ENCODE measurements at regions not wholly inside any gene's neighbourhood (a gene's known extent, or its start where the extent isn't known, plus 50 kb on each side); places are given as distances from the start of the nearest gene placed in this dataset.

DNA sequence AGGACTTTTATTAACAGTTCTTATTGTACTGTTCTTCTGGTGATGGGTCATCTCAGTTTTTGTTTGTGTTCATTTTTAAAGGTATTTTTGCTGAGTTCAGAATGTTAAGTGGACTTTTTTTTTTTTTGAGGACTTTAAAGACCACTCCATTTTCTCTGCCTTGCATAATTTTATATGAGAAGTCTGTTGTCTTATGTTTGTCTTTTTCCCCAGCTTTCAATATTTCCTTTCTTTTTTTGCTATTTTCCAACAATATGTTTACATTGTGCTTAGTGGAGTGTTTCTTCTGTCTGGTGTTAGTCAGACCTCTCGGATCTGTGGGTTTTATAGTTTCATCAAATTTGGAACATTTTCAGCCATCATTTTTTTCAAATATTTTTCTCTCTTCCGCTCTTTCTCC, 290.0 kb upstream of the TNRC6C start:
- DNase-seq: no peak

DNA sequence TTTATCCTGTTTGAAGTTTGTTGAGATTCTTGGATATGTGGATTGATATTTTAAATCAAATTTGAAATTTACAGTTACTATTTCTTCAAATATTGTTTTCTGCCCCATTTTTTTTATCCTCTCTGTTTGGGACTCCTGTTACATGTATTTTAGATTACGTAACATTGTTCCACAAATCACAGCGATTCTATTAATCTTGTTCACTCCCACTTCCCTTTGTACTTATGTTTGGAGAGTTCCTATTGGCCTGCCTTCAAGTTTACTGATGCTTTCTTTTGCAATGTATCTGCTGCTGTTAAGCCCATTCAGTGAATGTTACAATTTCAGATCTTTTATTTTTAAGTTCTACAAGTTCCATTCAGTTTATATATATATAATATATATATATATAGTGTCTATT, 288.3 kb upstream of the TNRC6C start:
- DNase-seq: no peak

DNA sequence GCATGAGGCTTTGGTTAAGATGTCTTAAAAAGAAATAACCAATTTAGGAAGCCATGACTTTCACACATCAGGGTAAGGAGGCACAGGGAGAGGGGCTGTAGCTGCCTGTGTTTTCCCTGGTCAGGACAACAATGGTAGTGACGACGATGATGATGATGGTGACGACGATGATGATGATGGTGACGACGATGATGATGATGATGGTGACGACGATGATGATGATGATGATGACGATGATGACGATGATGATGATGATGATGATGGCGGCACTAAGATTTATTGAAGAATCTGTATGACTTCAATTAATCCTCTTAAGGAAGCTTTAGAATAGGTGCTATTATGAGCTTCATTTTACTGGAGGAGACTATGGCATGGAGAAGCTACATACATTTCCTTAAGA, 284.1 kb upstream of the TNRC6C start:
- DNase-seq: no peak

DNA sequence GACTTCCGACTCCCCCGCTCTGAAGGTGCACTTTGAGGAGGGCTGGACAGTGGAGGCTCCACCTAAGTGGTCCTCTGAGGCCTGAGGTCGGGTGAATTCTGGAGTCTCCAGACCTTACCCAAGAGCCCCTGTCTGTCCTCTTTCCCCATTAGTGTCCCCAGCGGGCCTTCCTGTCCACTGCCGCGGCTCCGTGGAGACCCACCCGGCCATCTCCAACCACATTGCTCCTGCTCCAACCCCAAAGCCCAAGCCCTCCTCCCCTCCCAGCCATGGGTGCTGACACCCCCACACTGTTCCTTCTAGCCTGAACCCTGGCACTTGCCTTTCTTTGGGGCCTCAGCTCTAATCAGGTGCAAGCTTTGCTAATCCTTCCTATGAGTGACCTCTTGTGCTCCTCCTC, 283.1 kb upstream of the TNRC6C start:
- DNase-seq: no peak

DNA sequence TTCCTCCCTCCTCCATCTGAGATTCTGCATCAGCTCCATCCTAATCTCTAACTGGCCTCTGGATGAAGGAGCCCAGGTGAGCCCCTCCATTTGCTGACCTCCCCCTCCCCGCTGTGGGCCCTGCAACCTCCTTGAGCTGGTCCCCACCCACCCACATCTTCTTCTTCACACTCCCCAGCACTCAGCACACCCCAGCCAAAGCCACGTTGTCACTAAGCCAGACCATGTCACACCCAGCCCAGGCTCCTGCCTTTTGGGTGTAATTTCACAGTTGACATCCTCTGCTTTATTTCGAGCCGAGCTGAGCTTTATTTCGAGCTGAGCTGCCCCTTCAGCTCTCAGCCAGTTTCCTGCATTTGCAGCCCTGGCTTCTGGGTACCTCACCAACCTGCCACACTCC, 282.7 kb upstream of the TNRC6C start:
- DNase-seq: no peak

DNA sequence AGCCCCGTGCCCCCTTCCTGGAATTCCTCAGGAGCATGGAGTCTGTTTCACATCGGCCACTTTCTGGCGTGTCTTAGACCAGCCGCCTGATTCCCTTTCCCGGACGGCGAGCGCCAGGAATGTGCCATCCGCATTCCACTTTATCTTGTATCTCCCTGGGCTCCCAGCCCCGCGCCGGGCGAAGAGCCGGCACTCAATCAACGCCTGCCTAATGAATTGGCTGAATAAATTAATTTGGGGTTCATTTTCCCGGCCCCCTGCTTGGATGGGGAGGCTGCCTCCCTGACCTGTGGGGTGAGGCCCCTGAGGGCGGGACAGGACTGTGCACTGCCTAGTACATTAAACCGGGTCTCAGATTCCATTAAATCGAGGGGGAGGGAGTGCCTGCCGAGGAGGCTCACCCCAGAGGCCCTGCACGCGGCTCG, 282.3 kb upstream of the TNRC6C start:
- DNase-seq: no peak

DNA sequence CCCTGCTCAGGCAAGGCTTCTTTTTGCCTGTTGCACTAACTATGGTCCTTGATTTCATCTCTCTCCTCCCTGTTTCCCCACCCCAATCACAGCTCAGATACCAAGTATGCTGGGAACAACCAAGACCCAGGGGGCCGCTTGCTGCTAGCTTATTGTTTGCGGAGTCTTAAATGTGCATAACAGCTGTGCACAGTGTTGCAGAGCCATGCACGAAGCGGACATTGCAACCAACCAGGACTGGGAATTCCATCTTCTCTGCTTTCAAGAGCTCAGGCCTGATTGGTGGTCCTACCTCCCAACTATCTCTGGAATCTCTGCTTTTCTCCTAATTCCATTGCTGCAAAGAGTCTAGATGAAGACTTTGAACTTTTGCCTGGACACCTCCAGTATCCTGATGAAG, 281.3 kb upstream of the TNRC6C start:
- DNase-seq: no peak

DNA sequence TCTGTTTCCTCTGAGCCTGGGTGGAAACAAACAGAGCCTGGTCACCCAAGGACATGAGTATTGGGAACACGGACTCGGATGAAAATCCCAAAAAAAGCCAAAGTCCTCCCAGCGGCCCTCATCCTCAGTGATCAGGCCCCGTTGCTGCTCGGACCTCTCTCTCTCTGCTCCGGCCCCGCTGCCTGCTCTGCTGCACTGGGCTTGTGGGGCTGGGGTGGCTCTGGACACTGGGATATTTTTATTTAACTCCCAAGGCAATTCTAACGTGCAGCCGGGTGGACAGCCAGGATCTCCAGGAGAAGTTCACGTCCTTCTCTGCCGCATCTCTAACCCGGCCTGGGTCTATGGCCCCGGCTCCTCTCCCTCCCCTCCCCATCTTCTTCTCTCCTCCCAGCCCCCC, 280.9 kb upstream of the TNRC6C start:
- DNase-seq: no peak

DNA sequence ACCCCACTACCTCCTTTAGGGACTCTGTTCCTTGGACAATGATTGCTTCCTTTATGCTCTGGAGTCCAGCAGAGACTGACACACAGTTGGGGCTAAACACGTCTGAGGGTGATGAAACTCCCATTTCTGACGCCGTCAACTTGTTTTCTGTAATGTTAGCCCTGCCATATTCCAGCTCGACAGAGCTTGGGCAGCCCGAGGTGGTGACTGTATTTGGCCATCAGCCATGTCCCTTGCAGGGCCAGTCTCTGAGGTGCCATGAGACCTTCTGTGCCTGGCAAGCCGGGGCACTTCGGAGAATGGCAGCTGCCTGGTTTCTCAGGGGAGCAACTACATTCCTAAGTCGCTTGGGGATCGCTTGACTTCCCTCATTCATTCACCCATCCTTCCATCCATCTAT, 278.9 kb upstream of the TNRC6C start:
- no peak for DNase-seq

DNA sequence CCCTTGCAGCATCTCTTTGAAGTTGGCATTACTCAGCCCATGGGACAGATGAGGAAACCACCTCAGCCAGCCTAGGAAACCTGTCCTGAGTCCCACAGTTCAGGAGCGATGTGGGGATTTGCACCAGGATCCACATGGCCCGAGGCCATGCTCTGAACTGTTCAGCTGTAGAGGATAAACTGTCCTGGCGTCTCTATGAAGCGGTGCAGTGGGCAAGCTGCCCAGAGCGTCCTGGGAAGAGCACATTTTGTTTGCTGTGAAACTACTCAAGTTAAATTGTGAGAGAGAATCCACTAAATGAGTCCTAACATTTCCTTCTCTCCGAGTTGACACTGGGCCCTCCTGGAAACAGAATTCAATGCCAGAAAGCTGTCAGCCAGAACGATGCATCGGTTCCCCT, 276.6 kb upstream of the TNRC6C start:
- DNase-seq: peak; percentile 72

DNA sequence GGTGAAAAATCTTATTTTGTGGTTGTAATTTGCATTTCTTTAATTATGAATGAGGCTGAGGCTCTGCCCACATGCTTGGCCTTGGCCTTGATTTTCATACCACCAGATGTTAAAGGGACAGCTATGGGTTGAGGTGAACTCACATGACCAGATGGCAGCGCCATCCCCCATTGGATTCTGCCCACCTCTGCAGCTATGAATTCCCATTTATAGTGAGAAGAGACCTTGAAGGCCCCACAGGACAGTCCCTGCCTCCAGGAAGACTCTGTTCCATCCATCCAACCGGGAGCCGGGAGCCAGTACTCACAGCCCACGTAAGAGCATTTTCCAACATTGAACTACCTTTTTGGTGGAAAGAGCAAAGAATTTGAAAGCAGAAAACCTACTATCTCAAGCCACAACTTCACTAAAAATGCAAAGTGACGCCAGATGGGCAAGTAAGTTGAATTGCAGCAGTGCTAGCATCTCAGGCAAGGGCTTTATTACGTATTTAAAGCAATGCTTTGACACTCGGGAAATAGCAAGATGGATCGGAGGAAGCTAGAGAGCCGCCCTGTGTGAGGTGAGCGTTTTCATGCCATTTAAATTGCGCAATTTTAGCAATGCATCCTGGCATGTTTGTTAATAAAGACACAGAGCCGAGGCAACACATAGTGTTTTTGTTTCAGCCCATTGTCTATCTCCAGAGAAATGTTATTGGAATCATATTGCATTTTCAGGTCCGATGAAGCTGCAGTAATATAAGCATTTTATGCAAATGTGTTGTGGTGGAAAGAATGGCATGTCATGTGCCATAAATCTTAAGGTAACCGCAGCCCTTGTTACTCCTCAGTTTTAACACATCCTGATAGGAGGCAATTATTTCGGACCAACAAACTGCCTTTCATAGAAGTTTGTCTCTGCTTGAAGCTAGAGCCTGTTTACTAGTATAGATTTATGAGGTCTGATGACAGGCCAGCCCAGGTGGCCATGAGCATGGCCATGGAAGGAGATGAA, 273.4 kb upstream of the TNRC6C start:
- DNase-seq: no peak

DNA sequence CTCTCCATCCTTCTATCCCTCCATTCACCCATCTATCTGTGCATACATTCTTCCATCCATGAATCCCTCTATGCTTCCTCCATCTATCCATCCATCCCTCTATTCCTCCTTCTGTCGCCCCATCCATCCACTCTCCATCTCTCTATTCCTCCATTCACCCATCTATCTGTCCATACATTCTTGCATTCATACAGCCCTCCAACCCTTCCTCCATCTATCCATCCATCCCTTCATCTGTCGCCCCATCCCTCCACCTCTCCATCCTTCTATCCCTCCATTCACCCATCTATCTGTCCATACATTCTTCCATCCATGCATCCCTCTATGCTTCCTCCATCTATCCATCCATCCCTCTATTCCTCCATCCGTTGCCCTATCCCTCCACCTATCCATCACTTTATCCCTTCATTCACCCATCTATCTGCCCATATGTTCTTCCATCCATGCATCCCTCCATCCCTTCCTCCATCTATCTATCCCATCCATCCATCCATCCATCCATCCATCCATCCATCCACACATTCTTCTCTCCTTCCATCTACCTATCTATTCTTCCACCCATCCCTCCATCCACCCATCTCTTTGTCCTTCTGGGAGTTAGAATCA, 272.5 kb upstream of the TNRC6C start:
- DNase-seq: no peak

DNA sequence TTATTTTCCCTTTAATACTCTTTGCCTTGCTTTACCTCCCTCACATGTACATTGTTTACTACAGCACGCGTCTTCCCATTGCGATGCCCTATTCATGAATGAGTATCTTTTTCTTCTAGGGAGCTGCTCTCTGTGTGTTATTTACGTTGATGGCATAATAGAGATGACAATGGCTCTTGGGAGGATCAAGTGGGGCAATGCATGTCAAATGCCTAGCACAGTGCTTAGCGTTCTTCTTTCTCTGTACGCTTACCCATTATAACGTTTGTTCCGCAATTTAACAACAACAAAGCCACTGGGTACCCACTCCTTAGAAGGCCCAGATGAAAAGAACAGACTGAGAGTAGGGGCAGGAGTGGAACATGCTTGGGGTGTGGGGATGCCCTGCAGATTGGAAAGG, 271.6 kb upstream of the TNRC6C start:
- no peak for DNase-seq

DNA sequence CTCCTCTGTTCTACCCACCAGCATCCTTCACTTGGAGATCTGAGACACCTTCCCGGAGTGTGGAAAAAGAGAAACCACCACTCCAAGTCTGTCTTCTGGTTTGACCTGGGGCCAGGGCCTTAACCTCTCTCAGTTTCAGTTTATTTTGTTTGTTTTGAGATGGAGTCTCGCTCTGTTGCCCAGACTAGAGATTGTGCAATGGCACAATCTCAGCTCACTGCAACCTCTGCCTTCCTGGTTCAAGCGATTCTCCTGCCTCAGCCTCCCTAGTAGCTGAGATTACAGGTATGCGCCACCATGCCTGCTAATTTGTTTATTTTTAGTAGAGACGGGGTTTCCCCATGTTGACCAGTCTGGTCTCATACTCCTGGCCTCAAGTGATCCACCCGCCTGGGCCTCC, 271.1 kb upstream of the TNRC6C start:
- DNase-seq: no peak

DNA sequence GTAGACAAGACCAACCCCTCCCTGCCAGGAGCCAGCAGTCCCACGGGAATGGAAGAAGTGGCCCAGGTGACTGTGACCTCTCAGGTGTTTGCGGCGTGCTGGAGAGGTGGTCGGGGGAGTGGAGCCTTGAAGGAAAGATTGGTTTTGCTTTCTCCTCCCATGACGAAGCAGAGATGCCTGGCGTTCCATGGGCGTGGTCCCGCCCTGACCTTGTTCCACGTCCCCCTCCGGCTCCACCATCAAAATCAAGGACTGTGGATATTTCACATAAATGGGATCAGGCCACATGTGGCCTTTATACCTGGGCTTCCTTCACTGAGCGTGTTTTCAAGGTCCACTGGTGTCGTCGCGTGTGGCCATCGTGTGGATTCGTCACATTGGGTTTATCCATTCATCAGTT, 270.6 kb upstream of the TNRC6C start:
- DNase-seq: no peak

DNA sequence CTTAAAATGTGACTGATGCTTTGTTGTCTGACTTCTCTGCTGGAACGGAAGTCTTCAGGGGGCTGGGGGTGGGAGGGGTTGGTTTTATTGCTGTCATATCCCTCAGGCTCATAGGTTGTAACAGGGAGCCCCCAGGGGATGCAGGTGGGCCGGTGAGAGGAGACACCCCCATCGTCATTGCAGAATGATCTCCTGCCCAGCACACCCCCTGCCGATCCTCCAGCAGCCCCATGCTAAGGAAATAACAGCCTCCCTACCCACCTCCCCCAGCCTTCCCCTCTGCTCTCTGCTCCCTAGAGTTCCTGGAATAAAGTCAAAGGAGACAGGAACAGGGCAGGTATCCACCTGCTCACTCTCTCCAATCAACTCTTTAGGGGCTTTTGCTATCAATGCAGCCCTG, 270.1 kb upstream of the TNRC6C start:
- no peak for DNase-seq

DNA sequence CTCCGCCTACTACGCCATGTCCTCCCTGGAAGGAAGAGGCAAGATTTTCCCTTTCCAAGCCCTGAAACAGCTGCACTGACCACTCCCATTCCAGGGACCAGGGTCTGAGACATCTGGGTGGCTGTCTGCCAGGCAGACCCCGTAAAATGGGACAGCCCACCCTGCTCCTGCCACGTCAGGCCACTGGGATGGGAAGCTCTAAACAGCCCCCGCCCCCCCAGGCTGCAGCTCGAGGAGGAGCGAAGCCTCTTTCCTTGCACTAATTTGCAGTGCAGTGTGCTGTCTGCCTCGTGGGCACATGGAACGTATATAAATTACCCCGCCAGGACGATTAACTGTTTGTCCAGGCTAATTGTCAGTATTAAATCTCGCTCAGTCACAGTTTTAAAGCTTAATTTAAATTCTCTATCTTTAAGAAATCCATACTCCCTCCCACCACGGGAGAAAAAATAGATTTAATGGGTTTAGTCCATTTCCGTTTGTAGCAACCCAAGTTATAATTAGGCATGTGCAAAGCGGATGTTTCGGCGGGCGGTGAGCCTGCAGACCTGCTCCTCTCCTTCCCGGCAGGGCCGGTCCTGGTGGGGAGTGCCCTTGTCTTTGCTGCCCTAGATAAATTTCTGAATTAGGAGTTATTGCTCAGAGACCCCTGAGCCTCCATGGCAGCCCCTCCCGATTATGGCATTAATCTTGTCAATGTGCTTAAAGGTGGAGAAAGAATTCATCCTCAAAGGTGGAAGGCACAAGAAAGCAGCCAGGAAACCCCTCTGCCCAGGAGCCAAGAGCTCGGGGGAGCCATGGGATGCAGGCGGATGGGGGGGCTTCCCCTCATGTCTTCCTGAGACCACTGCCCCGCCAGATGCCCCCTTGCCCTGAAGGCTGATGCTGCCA, 268.0 kb upstream of the TNRC6C start:
- no peak for DNase-seq

DNA sequence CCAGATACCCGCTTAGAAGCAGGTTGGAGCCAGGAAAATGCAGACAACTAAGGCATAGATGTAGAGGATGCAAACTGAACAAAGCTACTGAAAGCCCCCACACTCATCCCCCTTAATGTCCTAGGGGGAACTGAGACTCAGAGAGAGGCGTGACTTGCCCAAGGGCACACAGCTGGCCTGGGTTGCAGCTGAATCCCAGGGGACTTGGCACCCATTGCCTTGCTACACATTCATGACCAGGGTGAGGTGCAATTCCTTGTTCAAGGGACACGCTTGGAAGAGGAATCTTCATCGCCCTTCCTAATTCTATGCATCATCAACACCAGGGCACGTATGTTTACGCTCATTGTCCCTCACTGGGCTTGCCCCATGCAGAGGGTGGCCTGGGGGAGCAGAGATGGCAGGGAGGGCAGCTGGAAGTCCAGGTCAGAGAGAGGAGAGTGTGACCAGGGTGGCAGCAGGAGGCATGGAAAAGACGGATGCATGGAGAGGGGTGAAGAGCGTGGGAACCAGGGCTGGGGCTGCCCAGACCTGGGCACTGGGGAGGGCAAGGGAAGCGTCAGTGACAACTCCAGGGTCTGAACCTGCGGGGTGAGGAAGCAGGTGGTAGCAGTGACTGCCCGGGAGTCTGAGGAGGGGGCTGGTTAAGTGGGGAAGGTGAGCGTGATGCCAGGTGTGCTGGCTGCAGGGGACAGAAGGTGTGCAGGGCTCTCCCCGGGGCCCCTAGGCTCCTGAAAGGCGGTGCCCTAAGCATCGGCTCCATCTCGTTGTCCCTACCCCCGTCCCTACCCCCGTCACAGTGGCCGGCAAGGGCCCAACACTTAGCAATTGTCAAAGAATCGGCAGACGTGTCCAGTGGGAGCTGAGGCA, 267.1 kb upstream of the TNRC6C start:
- no peak for DNase-seq

DNA sequence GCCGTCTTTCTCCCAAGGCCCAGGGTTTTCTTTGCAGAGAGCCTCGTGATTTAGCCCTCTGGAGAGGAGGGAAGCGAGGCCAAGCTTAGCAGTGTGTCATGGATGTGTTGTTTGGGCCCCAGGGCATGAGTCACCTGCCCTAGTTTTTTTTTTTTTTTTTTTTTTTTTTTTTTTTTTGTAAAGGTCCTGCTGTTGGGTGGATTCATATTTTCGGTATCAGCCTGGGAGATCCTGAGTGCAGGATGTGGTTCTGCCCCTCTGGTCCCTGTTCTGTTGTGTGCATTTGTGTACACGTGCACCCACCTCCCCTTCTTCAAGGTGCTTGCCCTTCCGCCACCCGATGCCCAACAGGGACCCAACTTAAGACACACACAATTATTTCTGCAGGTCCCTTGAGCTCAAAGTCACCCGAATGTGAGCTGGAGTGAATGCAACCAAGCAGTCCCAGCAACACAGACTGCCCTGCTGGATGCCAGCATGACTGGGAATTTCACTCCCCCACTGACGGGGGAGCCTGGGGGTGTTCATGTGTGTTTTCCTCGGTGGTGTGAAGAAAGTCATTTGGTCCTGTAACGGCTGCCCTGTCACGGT, 265.8 kb upstream of the TNRC6C start:
- no peak for DNase-seq

DNA sequence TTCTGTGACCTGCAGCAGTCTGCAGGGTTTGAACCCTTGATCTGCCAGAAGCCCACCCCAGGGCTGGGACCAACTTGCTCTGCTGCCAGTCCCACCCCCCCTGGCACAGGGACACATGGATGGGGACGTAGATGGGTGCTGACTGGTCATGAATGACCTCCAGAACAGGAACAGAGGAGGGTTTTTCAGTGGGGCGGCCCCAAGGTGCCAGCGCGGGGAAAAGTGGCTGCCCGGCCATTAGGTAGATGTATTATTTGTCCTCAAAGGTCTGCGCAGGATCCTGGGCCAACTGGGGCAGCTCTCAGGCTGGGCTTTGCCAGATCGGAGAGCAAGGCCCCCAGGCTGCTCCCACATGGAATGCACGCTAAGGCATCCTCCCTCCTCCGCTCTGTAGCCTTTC, 265.2 kb upstream of the TNRC6C start:
- no peak for DNase-seq

DNA sequence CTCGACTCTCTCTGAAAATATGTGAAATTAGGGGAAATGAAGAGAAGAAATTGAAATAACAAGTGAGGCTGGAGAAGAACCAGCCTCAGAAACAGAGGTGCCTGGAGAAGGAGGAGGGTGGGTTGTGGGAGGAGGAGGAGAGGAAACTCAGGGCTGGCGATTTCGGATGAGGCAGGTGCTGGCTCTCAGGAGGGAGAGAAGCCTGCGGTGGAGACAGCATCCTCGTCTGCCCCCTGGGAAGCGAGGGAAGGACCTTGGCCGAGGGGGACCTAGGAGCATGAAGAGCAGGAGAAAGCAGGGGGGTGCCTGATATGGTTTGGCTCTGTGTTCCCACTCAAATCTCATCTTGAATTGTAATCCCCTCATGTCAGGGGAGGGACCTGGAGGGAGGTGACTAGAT, 264.7 kb upstream of the TNRC6C start:
- no peak for DNase-seq

All from NCI-H1694 (cell line).